ENCODE measurements at regions not wholly inside any gene's neighbourhood (a gene's known extent, or its start where the extent isn't known, plus 50 kb on each side); places are given as distances from the start of the nearest gene placed in this dataset.

DNA sequence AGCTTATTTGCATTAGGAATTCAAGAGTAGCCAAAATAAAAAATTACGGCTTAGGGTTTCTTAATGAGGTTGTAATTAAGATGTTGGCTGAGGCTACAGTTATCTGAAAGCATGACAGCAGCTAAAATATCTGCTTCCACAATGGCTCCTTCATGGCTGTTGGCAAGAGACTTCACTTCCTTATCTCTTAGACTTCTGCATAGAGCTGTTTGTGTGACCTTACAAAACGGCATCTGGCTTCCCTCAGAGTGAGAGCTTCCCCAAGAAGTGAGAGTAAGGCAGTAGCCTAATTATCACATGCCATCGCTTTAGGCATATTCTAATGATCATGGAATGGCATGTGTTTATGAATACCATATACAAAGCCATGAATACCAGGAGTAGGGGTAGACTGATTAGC lies 57.6 kb downstream of the CCDC59 start:
- TF ChIP-seq, protein P1, sequence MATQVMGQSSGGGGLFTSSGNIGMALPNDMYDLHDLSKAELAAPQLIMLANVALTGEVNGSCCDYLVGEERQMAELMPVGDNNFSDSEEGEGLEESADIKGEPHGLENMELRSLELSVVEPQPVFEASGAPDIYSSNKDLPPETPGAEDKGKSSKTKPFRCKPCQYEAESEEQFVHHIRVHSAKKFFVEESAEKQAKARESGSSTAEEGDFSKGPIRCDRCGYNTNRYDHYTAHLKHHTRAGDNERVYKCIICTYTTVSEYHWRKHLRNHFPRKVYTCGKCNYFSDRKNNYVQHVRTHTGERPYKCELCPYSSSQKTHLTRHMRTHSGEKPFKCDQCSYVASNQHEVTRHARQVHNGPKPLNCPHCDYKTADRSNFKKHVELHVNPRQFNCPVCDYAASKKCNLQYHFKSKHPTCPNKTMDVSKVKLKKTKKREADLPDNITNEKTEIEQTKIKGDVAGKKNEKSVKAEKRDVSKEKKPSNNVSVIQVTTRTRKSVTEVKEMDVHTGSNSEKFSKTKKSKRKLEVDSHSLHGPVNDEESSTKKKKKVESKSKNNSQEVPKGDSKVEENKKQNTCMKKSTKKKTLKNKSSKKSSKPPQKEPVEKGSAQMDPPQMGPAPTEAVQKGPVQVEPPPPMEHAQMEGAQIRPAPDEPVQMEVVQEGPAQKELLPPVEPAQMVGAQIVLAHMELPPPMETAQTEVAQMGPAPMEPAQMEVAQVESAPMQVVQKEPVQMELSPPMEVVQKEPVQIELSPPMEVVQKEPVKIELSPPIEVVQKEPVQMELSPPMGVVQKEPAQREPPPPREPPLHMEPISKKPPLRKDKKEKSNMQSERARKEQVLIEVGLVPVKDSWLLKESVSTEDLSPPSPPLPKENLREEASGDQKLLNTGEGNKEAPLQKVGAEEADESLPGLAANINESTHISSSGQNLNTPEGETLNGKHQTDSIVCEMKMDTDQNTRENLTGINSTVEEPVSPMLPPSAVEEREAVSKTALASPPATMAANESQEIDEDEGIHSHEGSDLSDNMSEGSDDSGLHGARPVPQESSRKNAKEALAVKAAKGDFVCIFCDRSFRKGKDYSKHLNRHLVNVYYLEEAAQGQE (IDR thresholded peaks at IDR 0.05; ENCODE audit: insufficient read depth in 1 of 2, low read depth in 2 of 2, low read length in 1 of 2), result no peak
- TF ChIP-seq SIN3A (IDR thresholded peaks at IDR 0.05; ENCODE audit: borderline replicate concordance, insufficient read depth, low read depth, low read length), result no peak
- no peak for TF ChIP-seq POLR2AphosphoS5 (IDR thresholded peaks at IDR 0.05; ENCODE audit: low read depth, low read length)
- no peak for TF ChIP-seq TCF7L2 (IDR thresholded peaks at IDR 0.05; ENCODE audit: low read depth, low read length)
- TF ChIP-seq, protein P2, sequence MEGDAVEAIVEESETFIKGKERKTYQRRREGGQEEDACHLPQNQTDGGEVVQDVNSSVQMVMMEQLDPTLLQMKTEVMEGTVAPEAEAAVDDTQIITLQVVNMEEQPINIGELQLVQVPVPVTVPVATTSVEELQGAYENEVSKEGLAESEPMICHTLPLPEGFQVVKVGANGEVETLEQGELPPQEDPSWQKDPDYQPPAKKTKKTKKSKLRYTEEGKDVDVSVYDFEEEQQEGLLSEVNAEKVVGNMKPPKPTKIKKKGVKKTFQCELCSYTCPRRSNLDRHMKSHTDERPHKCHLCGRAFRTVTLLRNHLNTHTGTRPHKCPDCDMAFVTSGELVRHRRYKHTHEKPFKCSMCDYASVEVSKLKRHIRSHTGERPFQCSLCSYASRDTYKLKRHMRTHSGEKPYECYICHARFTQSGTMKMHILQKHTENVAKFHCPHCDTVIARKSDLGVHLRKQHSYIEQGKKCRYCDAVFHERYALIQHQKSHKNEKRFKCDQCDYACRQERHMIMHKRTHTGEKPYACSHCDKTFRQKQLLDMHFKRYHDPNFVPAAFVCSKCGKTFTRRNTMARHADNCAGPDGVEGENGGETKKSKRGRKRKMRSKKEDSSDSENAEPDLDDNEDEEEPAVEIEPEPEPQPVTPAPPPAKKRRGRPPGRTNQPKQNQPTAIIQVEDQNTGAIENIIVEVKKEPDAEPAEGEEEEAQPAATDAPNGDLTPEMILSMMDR (IDR thresholded peaks at IDR 0.05), result no peak
- ChIA-PET POLR2A (no interaction called here), CTCF (no interaction called here)
- Histone ChIP-seq H3K9me3 (ENCODE audit: control insufficient read depth, insufficient read depth, low read depth, low read length) (no peaks in the 10 kb centered on the region), H3K4me3 (ENCODE audit: low read depth in 2 of 2, low read length in 2 of 2) (no peak overlapping the region), H3K36me3 (ENCODE audit: control insufficient read depth, insufficient read depth, low read length) (no peaks in the 10 kb centered on the region), H3K4me1 (ENCODE audit: control insufficient read depth, insufficient read depth, low read length) (no peaks in the 10 kb centered on the region), H3K27ac (ENCODE audit: low read length) (no peak overlapping the region), H3K27me3 (ENCODE audit: control insufficient read depth, insufficient read depth, low read length) (no peaks in the 10 kb centered on the region)
- in situ Hi-C loops (cut with HindIII; ENCODE audit: low pct_unique_long_range_greater_than_20kb, low sequenced_read_pairs) (no loop called here), intact Hi-C loops (cut with micrococcal nuclease; ENCODE audit: unreplicated experiment) (no loop called here)
- BruUV-seq (replicated peaks), result no TSS peak
- DNase-seq (ENCODE audit: low read depth, low spot score) (no peak), ATAC-seq (no peak)

- no TSS peak for BruUV-seq (replicated peaks)
- H3K27me3 ChIP-seq (ENCODE audit: control insufficient read depth, insufficient read depth, low read length), result no peaks in the 10 kb centered on the region
- H3K4me3 ChIP-seq (ENCODE audit: low read depth in 2 of 2, low read length in 2 of 2), result no peak overlapping the region
- no peaks in the 10 kb centered on the region for H3K4me1 ChIP-seq (ENCODE audit: control insufficient read depth, insufficient read depth, low read length)
- no peaks in the 10 kb centered on the region for H3K36me3 ChIP-seq (ENCODE audit: control insufficient read depth, insufficient read depth, low read length)
- TF ChIP-seq, protein P1 (IDR thresholded peaks at IDR 0.05; ENCODE audit: insufficient read depth in 1 of 2, low read depth in 2 of 2, low read length in 1 of 2), result no peak
- no peak for TF ChIP-seq TCF7L2 (IDR thresholded peaks at IDR 0.05; ENCODE audit: low read depth, low read length)
- TF ChIP-seq POLR2AphosphoS5 (IDR thresholded peaks at IDR 0.05; ENCODE audit: low read depth, low read length), result no peak
- TF ChIP-seq SIN3A (IDR thresholded peaks at IDR 0.05; ENCODE audit: borderline replicate concordance, insufficient read depth, low read depth, low read length), result no peak
- TF ChIP-seq, protein P2 (IDR thresholded peaks at IDR 0.05), result no peak
- ATAC-seq (no peak), DNase-seq (ENCODE audit: low read depth, low spot score) (no peak)
- ChIA-PET CTCF (no interaction called here), POLR2A (no interaction called here)
- intact Hi-C loops (cut with micrococcal nuclease; ENCODE audit: unreplicated experiment) (no loop called here), in situ Hi-C loops (cut with HindIII; ENCODE audit: low pct_unique_long_range_greater_than_20kb, low sequenced_read_pairs) (no loop called here)
- H3K27ac ChIP-seq (ENCODE audit: low read length), result no peak overlapping the region
- no peaks in the 10 kb centered on the region for H3K9me3 ChIP-seq (ENCODE audit: control insufficient read depth, insufficient read depth, low read depth, low read length)
Observed at GRCh38 chr12:82299319-82300025, 58.7 kb downstream of the CCDC59 start.
